AG09309 (cell line): ENCODE measurements at regions not wholly inside any gene's neighbourhood (a gene's known extent, or its start where the extent isn't known, plus 50 kb on each side); places are given as distances from the start of the nearest gene placed in this dataset.

Experiments
- DNase-seq: peaks from one replicate; pipeline ENCODE4 v3.0.0-alpha.2; 2010; ENCODE audit warnings: low read depth
- H3K4me3 ChIP-seq: 2 replicates; pipeline ENCODE4 v1.5.1; 2011; ENCODE audit warnings: mild to moderate bottlenecking, low read depth, low read length, moderate library complexity; ENCODE audit not compliant: control insufficient read depth
- CTCF ChIP-seq: IDR thresholded peaks from 2 replicates; pipeline ENCODE4 v1.5.1; 2011; ENCODE audit warnings: mild to moderate bottlenecking, low read depth, low read length, inconsistent platforms; ENCODE audit not compliant: insufficient read depth, control insufficient read depth; ENCODE audit errors: missing control alignments

- H3K4me3 ChIP-seq = no peak overlapping the region
- no peak for DNase-seq
- no peak for TF ChIP-seq CTCF
These were observed 86.1 kb upstream of the KYNU start for GRCh38 chr2:142791335-142791734.

GRCh38 chr2:142786918-142787702, 90.4 kb upstream of the KYNU start:
- TF ChIP-seq CTCF = no peak
- no peak for DNase-seq
- no peak overlapping the region for H3K4me3 ChIP-seq

GRCh38 chr2:142782942-142783443, 94.5 kb upstream of the KYNU start:
- TF ChIP-seq CTCF = no peak
- no peak for DNase-seq

GRCh38 chr2:142781146-142781545, 96.3 kb upstream of the KYNU start:
- no peak for DNase-seq
- TF ChIP-seq CTCF = no peak
- H3K4me3 ChIP-seq = no peak overlapping the region

More at GRCh38 chr2:142782942-142783443, 94.5 kb upstream of the KYNU start:
- H3K4me3 ChIP-seq = no peak overlapping the region

- TF ChIP-seq CTCF = no peak
- no peak overlapping the region for H3K4me3 ChIP-seq
- no peak for DNase-seq
These were observed 99.2 kb upstream of the KYNU start for GRCh38 chr2:142778289-142778688.

GRCh38 chr2:142777742-142778141, 99.7 kb upstream of the KYNU start:
- TF ChIP-seq CTCF = no peak
- H3K4me3 ChIP-seq = no peak overlapping the region
- no peak for DNase-seq

- no peak overlapping the region for H3K4me3 ChIP-seq
- TF ChIP-seq CTCF = no peak
- no peak for DNase-seq
These were observed 107.7 kb upstream of the KYNU start for GRCh38 chr2:142769761-142770160.
